HepG2 (cell line): ENCODE measurements at regions not wholly inside any gene's neighbourhood (a gene's known extent, or its start where the extent isn't known, plus 50 kb on each side); places are given as distances from the start of the nearest gene placed in this dataset.

Source experiments
- ATAC-seq: fragments of 200-7000 bp; cut with Tn5 transposase; 3 replicates; pipeline ENCODE4 v1.9.1; 2020; ENCODE audit warnings: mild to moderate bottlenecking, moderate library complexity
- BruUV-seq: library from RNA; stranded (reverse); fragments of 400-500 nt; replicated peaks from 2 replicates; lab custom pipeline; 2021; lab: Mats Ljungman, UMichigan
- CTCF ChIA-PET: fragments of 300-600 bp; formaldehyde crosslinking; extraction: SDS; loops from one replicate; lab custom pipeline; 2021; ENCODE audit warnings: low total read pairs, inconsistent platforms, low intra/inter-chr PET ratio; lab: Yijun Ruan, JAX
- POLR2A ChIA-PET: fragments of 350-600 bp; sonication (Branson Sonifier 250); formaldehyde crosslinking; loops from one replicate; lab custom pipeline; 2020; ENCODE audit warnings: antibody characterized with exemption, inconsistent platforms; lab: Yijun Ruan, JAX
- DNase-seq: peaks from one replicate; pipeline ENCODE4 v3.0.0-alpha.2; 2015; ENCODE audit warnings: low spot score
- FAIRE-seq: peaks from 3 replicates; lab custom pipeline; 2011; peaks lifted over from hg19 to GRCh38; lab: Jason Lieb, UNC
- H2AFZ ChIP-seq: one replicate; pipeline ENCODE4 v1.6.1; 2011; ENCODE audit warnings: low read length, inconsistent platforms
- H3K27ac ChIP-seq: fragments of 300-600 bp; 3 replicates; pipeline ENCODE4 v1.8.0; 2011; ENCODE audit warnings: mixed run types, mild to moderate bottlenecking, mixed read lengths, low read length, inconsistent platforms; ENCODE audit not compliant: insufficient read depth; ENCODE audit errors: extremely low read length
- H3K27me3 ChIP-seq, 2 experiments: fragments of 200-600 bp in 1 of 2; 2 replicates in 1 of 2; 3 replicates in 1 of 2; pipeline versions ENCODE4 v1.6.0 to v1.8.0; 2011; ENCODE audit warnings: low read length in 2 of 2, mild to moderate bottlenecking in 2 of 2, moderate library complexity in 2 of 2, inconsistent platforms in 1 of 2; ENCODE audit not compliant: insufficient read depth in 2 of 2, control insufficient read depth in 1 of 2
- H3K36me3 ChIP-seq, 2 experiments: fragments of 200-600 bp in 1 of 2; replicated peaks in 1 of 2; 2 replicates in 1 of 2; 3 replicates in 1 of 2; pipeline versions ENCODE4 v1.5.1 to v1.8.0; 2011; ENCODE audit warnings: low read length in 2 of 2, inconsistent platforms in 1 of 2; ENCODE audit not compliant: insufficient read depth in 2 of 2, control insufficient read depth in 1 of 2
- H3K4me1 ChIP-seq: 2 replicates; pipeline ENCODE4 v1.5.1; 2012; ENCODE audit warnings: low read length, inconsistent platforms; ENCODE audit not compliant: insufficient read depth
- H3K4me2 ChIP-seq: 2 replicates; pipeline ENCODE4 v1.6.0; 2011; ENCODE audit warnings: low read depth, low read length, inconsistent platforms
- H3K4me3 ChIP-seq, 3 experiments: fragments of 200-600 bp in 1 of 3; sonication (generic), shearing (Covaris generic) in 1 of 3; replicated peaks in 1 of 3; 2 replicates each; pipeline ENCODE4 v1.5.1; 2011 to 2016; ENCODE audit warnings: low read length in 3 of 3, inconsistent platforms in 2 of 3, low read depth in 2 of 3, mild to moderate bottlenecking in 2 of 3, control low read depth in 1 of 3, mixed read lengths in 1 of 3; ENCODE audit not compliant: insufficient read depth in 1 of 3
- H3K79me2 ChIP-seq: one replicate; pipeline ENCODE4 v1.6.1; 2011; ENCODE audit warnings: low read length, inconsistent platforms; ENCODE audit not compliant: insufficient read depth
- H3K9ac ChIP-seq: 2 replicates; pipeline ENCODE4 v1.6.0; 2011; ENCODE audit warnings: mild to moderate bottlenecking, low read depth, low read length, inconsistent platforms; ENCODE audit not compliant: insufficient read depth
- H3K9me3 ChIP-seq: 2 replicates; pipeline ENCODE4 v1.5.1; 2012; ENCODE audit warnings: mild to moderate bottlenecking, low read length
- H4K20me1 ChIP-seq: 2 replicates; pipeline ENCODE4 v1.6.0; 2011; ENCODE audit warnings: inconsistent platforms, mild to moderate bottlenecking, low read length, moderate library complexity; ENCODE audit not compliant: insufficient read depth
- E2F2 ChIP-seq: sonication (generic); formaldehyde crosslinking; IDR thresholded peaks from 2 replicates; pipeline ENCODE4 v1.4.0; 2020; ENCODE audit warnings: missing genetic modification reagents, borderline replicate concordance
- KDM1A ChIP-seq: IDR thresholded peaks from 2 replicates; pipeline ENCODE4 v1.6.1; 2016; ENCODE audit warnings: missing compliant biosample characterization
- MBD4 ChIP-seq: IDR thresholded peaks from 2 replicates; pipeline ENCODE4 v1.6.1; 2012; ENCODE audit warnings: low read length, inconsistent platforms, borderline replicate concordance
- MEIS1 ChIP-seq: sonication (generic); formaldehyde crosslinking; IDR thresholded peaks from 2 replicates; pipeline ENCODE4 v1.9.0; 2021; ENCODE audit warnings: mild to moderate bottlenecking, missing genetic modification reagents, moderate library complexity, borderline replicate concordance
- NFKBIZ ChIP-seq: IDR thresholded peaks from 2 replicates; pipeline ENCODE4 v1.6.1; 2018; ENCODE audit warnings: missing genetic modification reagents, missing compliant biosample characterization
- REXO4 ChIP-seq: sonication (generic); formaldehyde crosslinking; IDR thresholded peaks from 2 replicates; pipeline ENCODE4 v1.8.0; 2022; ENCODE audit warnings: missing genetic modification reagents, mild to moderate bottlenecking, borderline replicate concordance
- YEATS4 ChIP-seq: sonication (generic); formaldehyde crosslinking; IDR thresholded peaks from 2 replicates; pipeline ENCODE4 v1.4.0; 2020; ENCODE audit warnings: missing genetic modification reagents, borderline replicate concordance
- ZBTB2 ChIP-seq: sonication (generic); formaldehyde crosslinking; IDR thresholded peaks from 2 replicates; pipeline ENCODE4 v1.8.0; 2022; ENCODE audit warnings: low read depth, missing genetic modification reagents
- ZFP1 ChIP-seq: IDR thresholded peaks from 2 replicates; pipeline ENCODE4 v1.6.1; 2016
- ZNF121 ChIP-seq: sonication (generic); formaldehyde crosslinking; IDR thresholded peaks from 2 replicates; pipeline ENCODE4 v1.5.0; 2020; ENCODE audit warnings: mild to moderate bottlenecking, missing genetic modification reagents
- ZNF124 ChIP-seq: sonication (generic); formaldehyde crosslinking; IDR thresholded peaks from 2 replicates; pipeline ENCODE4 v1.4.0; 2020; ENCODE audit warnings: missing genetic modification reagents
- ZNF430 ChIP-seq: sonication (generic); formaldehyde crosslinking; IDR thresholded peaks from 2 replicates; pipeline ENCODE4 v1.9.0; 2021; ENCODE audit warnings: mild to moderate bottlenecking, missing genetic modification reagents
- WGBS: methylation state at CpG from one replicate; pipeline ENCODE4 v1.1.6; 2017; ENCODE audit warnings: low lambda C conversion rate; 5-methylcytosine and 5-hydroxymethylcytosine counted together
- in situ Hi-C: cut with HindIII; loops from 2 replicates; pipeline ENCODE4 v1.10.0; 2017; ENCODE audit warnings: low pct_unique_long_range_greater_than_20kb; ENCODE audit not compliant: extremely low pct_ligation_motif_present
- intact Hi-C: fragments of 100-400 bp; cut with micrococcal nuclease; formaldehyde crosslinking; loops from one replicate; pipeline ENCODE4 v1.10.0; 2022; ENCODE audit not compliant: unreplicated experiment
- TF ChIP-seq, protein P1 (sequence below): sonication (generic); formaldehyde crosslinking; IDR thresholded peaks from 2 replicates; pipeline ENCODE4 v1.5.0; 2020; ENCODE audit warnings: missing genetic modification reagents
- TF ChIP-seq, protein P2 (sequence below): sonication (generic); formaldehyde crosslinking; IDR thresholded peaks from 2 replicates; pipeline ENCODE4 v1.4.0; 2020; ENCODE audit warnings: missing genetic modification reagents, borderline replicate concordance
- TF ChIP-seq, protein P3 (sequence below): sonication (generic); formaldehyde crosslinking; IDR thresholded peaks from 2 replicates; pipeline ENCODE4 v1.8.1; 2023; ENCODE audit warnings: mild to moderate bottlenecking, missing genetic modification reagents

- Histone ChIP-seq H3K4me2 (no peak overlapping the region), H3K27ac (no peak overlapping the region), H3K9me3 (no peaks in the 10 kb centered on the region), H3K27me3 (no peaks in the 10 kb centered on the region), H3K9ac (no peak overlapping the region), H3K79me2 (no peaks in the 10 kb centered on the region), H2AFZ (no peak overlapping the region), H3K36me3 (no peaks in the 10 kb centered on the region), H3K4me3 (no peak overlapping the region), H4K20me1 (no peaks in the 10 kb centered on the region), H3K4me1 (0 out of 2 replicates have a peak, but pooled peaks cover 3% of the 10 kb centered on the region)
- in situ Hi-C loops (no loop called here), intact Hi-C loops (no loop called here)
- 2% methylated on average over 3 of the region's 3 CpGs for WGBS
- ChIA-PET POLR2A (no interaction called here), CTCF (no interaction called here)
- TF ChIP-seq ZFP1 (no peak), ZNF430 (no peak), KDM1A (CRISPR knock-in tag) (no peak), MEIS1 (CRISPR knock-in tag) (no peak), MBD4 (no peak), E2F2 (CRISPR knock-in tag) (no peak), NFKBIZ (CRISPR knock-in tag) (no peak), YEATS4 (CRISPR knock-in tag) (no peak), ZBTB2 (no peak), REXO4 (no peak), ZNF121 (CRISPR knock-in tag) (no peak), ZNF124 (CRISPR knock-in tag) (no peak)
- TF ChIP-seq, protein P1, sequence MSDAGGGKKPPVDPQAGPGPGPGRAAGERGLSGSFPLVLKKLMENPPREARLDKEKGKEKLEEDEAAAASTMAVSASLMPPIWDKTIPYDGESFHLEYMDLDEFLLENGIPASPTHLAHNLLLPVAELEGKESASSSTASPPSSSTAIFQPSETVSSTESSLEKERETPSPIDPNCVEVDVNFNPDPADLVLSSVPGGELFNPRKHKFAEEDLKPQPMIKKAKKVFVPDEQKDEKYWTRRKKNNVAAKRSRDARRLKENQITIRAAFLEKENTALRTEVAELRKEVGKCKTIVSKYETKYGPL (CRISPR knock-in tag) = no peak
- TF ChIP-seq, protein P2, sequence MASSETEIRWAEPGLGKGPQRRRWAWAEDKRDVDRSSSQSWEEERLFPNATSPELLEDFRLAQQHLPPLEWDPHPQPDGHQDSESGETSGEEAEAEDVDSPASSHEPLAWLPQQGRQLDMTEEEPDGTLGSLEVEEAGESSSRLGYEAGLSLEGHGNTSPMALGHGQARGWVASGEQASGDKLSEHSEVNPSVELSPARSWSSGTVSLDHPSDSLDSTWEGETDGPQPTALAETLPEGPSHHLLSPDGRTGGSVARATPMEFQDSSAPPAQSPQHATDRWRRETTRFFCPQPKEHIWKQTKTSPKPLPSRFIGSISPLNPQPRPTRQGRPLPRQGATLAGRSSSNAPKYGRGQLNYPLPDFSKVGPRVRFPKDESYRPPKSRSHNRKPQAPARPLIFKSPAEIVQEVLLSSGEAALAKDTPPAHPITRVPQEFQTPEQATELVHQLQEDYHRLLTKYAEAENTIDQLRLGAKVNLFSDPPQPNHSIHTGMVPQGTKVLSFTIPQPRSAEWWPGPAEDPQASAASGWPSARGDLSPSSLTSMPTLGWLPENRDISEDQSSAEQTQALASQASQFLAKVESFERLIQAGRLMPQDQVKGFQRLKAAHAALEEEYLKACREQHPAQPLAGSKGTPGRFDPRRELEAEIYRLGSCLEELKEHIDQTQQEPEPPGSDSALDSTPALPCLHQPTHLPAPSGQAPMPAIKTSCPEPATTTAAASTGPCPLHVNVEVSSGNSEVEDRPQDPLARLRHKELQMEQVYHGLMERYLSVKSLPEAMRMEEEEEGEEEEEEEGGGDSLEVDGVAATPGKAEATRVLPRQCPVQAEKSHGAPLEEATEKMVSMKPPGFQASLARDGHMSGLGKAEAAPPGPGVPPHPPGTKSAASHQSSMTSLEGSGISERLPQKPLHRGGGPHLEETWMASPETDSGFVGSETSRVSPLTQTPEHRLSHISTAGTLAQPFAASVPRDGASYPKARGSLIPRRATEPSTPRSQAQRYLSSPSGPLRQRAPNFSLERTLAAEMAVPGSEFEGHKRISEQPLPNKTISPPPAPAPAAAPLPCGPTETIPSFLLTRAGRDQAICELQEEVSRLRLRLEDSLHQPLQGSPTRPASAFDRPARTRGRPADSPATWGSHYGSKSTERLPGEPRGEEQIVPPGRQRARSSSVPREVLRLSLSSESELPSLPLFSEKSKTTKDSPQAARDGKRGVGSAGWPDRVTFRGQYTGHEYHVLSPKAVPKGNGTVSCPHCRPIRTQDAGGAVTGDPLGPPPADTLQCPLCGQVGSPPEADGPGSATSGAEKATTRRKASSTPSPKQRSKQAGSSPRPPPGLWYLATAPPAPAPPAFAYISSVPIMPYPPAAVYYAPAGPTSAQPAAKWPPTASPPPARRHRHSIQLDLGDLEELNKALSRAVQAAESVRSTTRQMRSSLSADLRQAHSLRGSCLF (CRISPR knock-in tag) = no peak
- TF ChIP-seq, protein P3, sequence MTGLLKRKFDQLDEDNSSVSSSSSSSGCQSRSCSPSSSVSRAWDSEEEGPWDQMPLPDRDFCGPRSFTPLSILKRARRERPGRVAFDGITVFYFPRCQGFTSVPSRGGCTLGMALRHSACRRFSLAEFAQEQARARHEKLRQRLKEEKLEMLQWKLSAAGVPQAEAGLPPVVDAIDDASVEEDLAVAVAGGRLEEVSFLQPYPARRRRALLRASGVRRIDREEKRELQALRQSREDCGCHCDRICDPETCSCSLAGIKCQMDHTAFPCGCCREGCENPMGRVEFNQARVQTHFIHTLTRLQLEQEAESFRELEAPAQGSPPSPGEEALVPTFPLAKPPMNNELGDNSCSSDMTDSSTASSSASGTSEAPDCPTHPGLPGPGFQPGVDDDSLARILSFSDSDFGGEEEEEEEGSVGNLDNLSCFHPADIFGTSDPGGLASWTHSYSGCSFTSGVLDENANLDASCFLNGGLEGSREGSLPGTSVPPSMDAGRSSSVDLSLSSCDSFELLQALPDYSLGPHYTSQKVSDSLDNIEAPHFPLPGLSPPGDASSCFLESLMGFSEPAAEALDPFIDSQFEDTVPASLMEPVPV (CRISPR knock-in tag) = no peak
- DNase-seq (no peak), FAIRE-seq (no peak), ATAC-seq (no peak)
- no TSS peak for BruUV-seq
These were observed 187.3 kb upstream of the MCHR2 start for GRCh38 chr6:100181309-100181708.
